Glutamatergic neuron (in vitro differentiated cells): ENCODE measurements at regions not wholly inside any gene's neighbourhood (a gene's known extent, or its start where the extent isn't known, plus 50 kb on each side); places are given as distances from the start of the nearest gene placed in this dataset.

Source experiments
- DNase-seq: peaks from one replicate; pipeline ENCODE4 v3.0.0; 2022
- H3K27ac Mint-ChIP-seq: one replicate; pipeline ENCODE4 v1.8.0; 2020; ENCODE audit warnings: mild to moderate bottlenecking, mixed read lengths, inconsistent platforms; ENCODE audit not compliant: unreplicated experiment
- H3K27me3 Mint-ChIP-seq: one replicate; pipeline ENCODE4 v1.8.0; 2020; ENCODE audit warnings: mild to moderate bottlenecking, moderate library complexity, mixed read lengths, inconsistent platforms; ENCODE audit not compliant: unreplicated experiment
- H3K36me3 Mint-ChIP-seq: one replicate; pipeline ENCODE4 v1.8.0; 2020; ENCODE audit warnings: mild to moderate bottlenecking, mixed read lengths, inconsistent platforms; ENCODE audit not compliant: unreplicated experiment
- H3K4me1 Mint-ChIP-seq: one replicate; pipeline ENCODE4 v1.8.0; 2020; ENCODE audit warnings: mild to moderate bottlenecking, low read depth, mixed read lengths, inconsistent platforms; ENCODE audit not compliant: unreplicated experiment
- H3K4me3 Mint-ChIP-seq: one replicate; pipeline ENCODE4 v1.8.0; 2020; ENCODE audit warnings: mild to moderate bottlenecking, mixed read lengths, inconsistent platforms; ENCODE audit not compliant: unreplicated experiment
- H3K9me3 Mint-ChIP-seq: one replicate; pipeline ENCODE4 v1.8.0; 2020; ENCODE audit warnings: mild to moderate bottlenecking, moderate library complexity, mixed read lengths, inconsistent platforms; ENCODE audit not compliant: unreplicated experiment
- CTCF ChIP-seq: fragments of 200-600 bp; sonication (generic); IDR thresholded peaks from one replicate; pipeline ENCODE4 v1.5.0; 2021; ENCODE audit not compliant: partially characterized antibody, unreplicated experiment

DNA sequence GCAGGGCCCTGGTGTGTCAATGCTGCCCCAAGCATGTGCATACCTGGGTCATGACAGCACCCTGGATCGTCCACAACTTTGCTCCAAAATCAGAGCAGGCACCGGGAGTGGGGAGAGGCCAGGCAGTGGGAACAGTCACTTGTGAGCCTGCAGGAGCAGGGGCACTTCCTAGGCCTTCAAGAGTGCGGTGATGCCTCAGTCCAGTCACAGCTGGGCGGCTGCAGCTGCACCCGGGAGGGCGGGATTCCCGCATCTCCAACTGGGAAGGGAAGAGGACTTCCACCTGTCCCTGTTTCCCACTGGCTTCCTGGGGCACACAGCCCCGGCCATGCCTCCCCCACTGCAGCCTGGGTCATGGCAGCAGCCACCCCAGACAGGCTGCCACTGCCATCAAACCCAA is 191.3 kb upstream of the DEFB112 start:
- Mint-ChIP-seq H3K4me1 (no peaks in the 10 kb centered on the region), H3K4me3 (no peak overlapping the region), H3K27me3 (no peaks in the 10 kb centered on the region), H3K9me3 (no peaks in the 10 kb centered on the region), H3K36me3 (no peaks in the 10 kb centered on the region), H3K27ac (no peak overlapping the region)
- no peak for TF ChIP-seq CTCF
- DNase-seq, result no peak

- H3K36me3 Mint-ChIP-seq, result no peaks in the 10 kb centered on the region
- no peak overlapping the region for H3K27ac Mint-ChIP-seq
- H3K9me3 Mint-ChIP-seq, result no peaks in the 10 kb centered on the region
- H3K4me3 Mint-ChIP-seq, result no peak overlapping the region
- TF ChIP-seq CTCF, result no peak
- H3K4me1 Mint-ChIP-seq, result no peaks in the 10 kb centered on the region
- no peak for DNase-seq
- H3K27me3 Mint-ChIP-seq, result peaks cover 2% of the 10 kb centered on the region
Observed at GRCh38 chr6:50249493-50249892, 199.8 kb upstream of the DEFB112 start.

DNA sequence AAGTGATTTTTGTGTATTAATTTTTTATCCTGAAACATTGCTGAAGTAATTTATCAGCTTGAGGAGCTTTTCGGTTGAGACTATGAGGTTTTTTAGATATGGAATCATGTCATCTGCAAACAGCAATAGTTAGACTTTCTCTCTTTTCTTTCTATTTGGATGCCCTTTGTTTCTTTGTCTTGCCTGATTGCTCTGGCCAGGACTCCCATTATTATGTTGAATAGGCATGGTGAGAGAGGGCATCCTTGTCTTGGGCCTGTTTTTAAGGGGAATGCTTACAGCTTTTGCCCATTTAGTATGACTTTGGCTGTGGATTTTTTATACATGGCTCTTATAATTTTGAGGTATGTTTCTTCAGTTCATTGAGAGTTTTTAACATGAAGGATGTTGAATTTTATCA is 207.6 kb upstream of the DEFB112 start:
- Mint-ChIP-seq H3K36me3 (peaks cover 4% of the 10 kb centered on the region), H3K27me3 (peaks cover 3% of the 10 kb centered on the region), H3K9me3 (no peaks in the 10 kb centered on the region), H3K4me1 (no peaks in the 10 kb centered on the region), H3K4me3 (no peak overlapping the region), H3K27ac (no peak overlapping the region)
- DNase-seq, result no peak
- no peak for TF ChIP-seq CTCF

GRCh38 chr6:50259903-50260302 is 210.2 kb upstream of the DEFB112 start:
- TF ChIP-seq CTCF, result no peak
- Mint-ChIP-seq H3K27me3 (peaks cover 3% of the 10 kb centered on the region), H3K27ac (no peak overlapping the region), H3K9me3 (no peaks in the 10 kb centered on the region), H3K36me3 (peaks cover 11% of the 10 kb centered on the region), H3K4me3 (no peak overlapping the region), H3K4me1 (peaks cover 4% of the 10 kb centered on the region)
- no peak for DNase-seq

DNA sequence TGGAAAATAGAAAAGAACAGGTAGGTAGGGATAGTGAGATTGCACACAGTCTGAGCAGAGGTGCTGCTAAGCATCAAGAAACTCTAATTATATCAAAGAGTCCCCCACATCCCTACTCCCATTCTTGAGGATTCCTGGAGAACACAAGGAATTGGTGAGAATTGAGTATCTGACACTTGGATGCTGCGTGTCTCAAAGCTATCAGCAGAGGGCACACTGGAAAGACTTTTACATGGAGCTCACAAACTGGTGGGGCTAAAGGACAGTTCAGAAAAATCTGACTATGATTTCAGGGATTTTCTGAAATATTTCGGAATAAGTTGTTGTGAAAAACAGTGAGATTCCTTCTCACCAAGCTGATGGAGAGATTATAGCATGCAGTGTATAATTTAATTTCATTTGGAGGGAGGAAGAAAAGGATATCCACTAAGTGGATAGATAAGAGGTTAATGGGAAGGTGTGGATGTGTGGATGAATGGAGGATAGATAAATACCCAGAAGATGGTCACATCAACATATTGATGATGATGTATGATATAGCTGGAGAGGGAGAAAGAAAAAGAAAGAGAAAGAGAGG is 215.4 kb upstream of the DEFB112 start:
- Mint-ChIP-seq H3K27ac (no peak overlapping the region), H3K4me1 (peaks cover 7% of the 10 kb centered on the region), H3K4me3 (no peak overlapping the region), H3K27me3 (no peaks in the 10 kb centered on the region), H3K36me3 (peaks cover 7% of the 10 kb centered on the region), H3K9me3 (no peaks in the 10 kb centered on the region)
- peak; percentile 61 for TF ChIP-seq CTCF
- peak; percentile 43 for DNase-seq
